ENCODE measurements at regions not wholly inside any gene's neighbourhood (a gene's known extent, or its start where the extent isn't known, plus 50 kb on each side); places are given as distances from the start of the nearest gene placed in this dataset.

DNA sequence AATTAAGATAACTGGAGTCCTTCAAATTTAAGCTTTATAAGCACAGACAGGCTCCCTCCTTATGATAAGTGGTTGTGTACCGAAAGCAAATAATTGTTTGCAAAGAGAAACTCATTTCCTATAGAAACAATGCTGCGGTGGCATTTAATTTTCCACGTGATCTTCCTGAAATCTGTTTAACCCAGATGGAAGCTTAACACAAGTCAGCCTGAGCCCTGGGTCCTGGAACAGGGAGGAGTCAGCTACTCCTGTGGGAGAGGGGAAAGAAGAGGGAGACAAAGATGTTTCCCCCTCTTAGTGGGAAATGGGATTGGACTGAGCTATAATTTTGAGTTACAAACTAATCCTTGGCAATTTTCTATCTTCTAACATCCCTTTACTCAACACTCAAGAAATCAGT is 136.5 kb downstream of the ELOVL4 start:
- TF ChIP-seq, protein P1, sequence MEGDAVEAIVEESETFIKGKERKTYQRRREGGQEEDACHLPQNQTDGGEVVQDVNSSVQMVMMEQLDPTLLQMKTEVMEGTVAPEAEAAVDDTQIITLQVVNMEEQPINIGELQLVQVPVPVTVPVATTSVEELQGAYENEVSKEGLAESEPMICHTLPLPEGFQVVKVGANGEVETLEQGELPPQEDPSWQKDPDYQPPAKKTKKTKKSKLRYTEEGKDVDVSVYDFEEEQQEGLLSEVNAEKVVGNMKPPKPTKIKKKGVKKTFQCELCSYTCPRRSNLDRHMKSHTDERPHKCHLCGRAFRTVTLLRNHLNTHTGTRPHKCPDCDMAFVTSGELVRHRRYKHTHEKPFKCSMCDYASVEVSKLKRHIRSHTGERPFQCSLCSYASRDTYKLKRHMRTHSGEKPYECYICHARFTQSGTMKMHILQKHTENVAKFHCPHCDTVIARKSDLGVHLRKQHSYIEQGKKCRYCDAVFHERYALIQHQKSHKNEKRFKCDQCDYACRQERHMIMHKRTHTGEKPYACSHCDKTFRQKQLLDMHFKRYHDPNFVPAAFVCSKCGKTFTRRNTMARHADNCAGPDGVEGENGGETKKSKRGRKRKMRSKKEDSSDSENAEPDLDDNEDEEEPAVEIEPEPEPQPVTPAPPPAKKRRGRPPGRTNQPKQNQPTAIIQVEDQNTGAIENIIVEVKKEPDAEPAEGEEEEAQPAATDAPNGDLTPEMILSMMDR (IDR thresholded peaks at IDR 0.05; ENCODE audit: low read depth, low read length, missing input control), result no peak
- TF ChIP-seq, protein P2, sequence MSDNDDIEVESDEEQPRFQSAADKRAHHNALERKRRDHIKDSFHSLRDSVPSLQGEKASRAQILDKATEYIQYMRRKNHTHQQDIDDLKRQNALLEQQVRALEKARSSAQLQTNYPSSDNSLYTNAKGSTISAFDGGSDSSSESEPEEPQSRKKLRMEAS (IDR thresholded peaks at IDR 0.05), result no peak
